ENCODE measurements at regions not wholly inside any gene's neighbourhood (a gene's known extent, or its start where the extent isn't known, plus 50 kb on each side); places are given as distances from the start of the nearest gene placed in this dataset.

DNA sequence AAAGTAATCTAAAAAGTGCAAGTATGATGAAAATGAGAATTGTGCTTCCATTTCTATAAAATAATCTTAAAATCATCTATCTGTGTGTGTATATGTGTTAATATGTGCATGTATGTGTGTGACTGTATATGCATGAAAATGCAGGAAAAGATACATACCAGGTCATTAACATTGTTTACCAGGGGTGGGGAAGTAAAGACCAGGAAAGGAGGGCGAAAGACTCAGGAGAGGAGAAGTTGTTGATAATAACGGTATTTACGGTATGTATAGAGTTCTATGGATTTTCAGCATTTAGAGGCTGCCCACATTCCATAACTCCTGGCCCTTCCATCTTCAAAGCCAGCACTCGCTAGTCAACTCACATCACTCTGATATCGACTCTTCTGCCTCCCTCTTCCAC is 111.0 kb upstream of the SPDL1 start:
- no peak overlapping the region for H3K4me3 ChIP-seq (ENCODE audit: low read depth, low read length)
- H3K27ac ChIP-seq (ENCODE audit: extremely low read depth, low read depth, low read length), result no peak overlapping the region
- no peaks in the 10 kb centered on the region for H3K9me3 ChIP-seq (ENCODE audit: control insufficient read depth, insufficient read depth, low read depth, low read length)
- POLR2A ChIA-PET, result no interaction called here
- H3K36me3 ChIP-seq (ENCODE audit: control insufficient read depth in 2 of 2, insufficient read depth in 1 of 2, low read length in 2 of 2), result no peaks in the 10 kb centered on the region
- TF ChIP-seq, protein P1, sequence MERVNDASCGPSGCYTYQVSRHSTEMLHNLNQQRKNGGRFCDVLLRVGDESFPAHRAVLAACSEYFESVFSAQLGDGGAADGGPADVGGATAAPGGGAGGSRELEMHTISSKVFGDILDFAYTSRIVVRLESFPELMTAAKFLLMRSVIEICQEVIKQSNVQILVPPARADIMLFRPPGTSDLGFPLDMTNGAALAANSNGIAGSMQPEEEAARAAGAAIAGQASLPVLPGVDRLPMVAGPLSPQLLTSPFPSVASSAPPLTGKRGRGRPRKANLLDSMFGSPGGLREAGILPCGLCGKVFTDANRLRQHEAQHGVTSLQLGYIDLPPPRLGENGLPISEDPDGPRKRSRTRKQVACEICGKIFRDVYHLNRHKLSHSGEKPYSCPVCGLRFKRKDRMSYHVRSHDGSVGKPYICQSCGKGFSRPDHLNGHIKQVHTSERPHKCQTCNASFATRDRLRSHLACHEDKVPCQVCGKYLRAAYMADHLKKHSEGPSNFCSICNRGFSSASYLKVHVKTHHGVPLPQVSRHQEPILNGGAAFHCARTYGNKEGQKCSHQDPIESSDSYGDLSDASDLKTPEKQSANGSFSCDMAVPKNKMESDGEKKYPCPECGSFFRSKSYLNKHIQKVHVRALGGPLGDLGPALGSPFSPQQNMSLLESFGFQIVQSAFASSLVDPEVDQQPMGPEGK (tag by site-specific recombination; IDR thresholded peaks at IDR 0.05), result no peak
- TF ChIP-seq, protein P2, sequence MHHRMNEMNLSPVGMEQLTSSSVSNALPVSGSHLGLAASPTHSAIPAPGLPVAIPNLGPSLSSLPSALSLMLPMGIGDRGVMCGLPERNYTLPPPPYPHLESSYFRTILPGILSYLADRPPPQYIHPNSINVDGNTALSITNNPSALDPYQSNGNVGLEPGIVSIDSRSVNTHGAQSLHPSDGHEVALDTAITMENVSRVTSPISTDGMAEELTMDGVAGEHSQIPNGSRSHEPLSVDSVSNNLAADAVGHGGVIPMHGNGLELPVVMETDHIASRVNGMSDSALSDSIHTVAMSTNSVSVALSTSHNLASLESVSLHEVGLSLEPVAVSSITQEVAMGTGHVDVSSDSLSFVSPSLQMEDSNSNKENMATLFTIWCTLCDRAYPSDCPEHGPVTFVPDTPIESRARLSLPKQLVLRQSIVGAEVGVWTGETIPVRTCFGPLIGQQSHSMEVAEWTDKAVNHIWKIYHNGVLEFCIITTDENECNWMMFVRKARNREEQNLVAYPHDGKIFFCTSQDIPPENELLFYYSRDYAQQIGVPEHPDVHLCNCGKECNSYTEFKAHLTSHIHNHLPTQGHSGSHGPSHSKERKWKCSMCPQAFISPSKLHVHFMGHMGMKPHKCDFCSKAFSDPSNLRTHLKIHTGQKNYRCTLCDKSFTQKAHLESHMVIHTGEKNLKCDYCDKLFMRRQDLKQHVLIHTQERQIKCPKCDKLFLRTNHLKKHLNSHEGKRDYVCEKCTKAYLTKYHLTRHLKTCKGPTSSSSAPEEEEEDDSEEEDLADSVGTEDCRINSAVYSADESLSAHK (tag by site-specific recombination; IDR thresholded peaks at IDR 0.05), result no peak
- no peak for TF ChIP-seq ZNF169 (tag by site-specific recombination; IDR thresholded peaks at IDR 0.05)
- CTCF ChIA-PET, result interaction anchor here (0.8 kb wide), 1 partner anchor 108 kb away, joined by 3 read pairs; no protein-coding TSS in a partner anchor
- no peaks in the 10 kb centered on the region for H3K4me1 ChIP-seq (ENCODE audit: control insufficient read depth, insufficient read depth, low read length)

DNA sequence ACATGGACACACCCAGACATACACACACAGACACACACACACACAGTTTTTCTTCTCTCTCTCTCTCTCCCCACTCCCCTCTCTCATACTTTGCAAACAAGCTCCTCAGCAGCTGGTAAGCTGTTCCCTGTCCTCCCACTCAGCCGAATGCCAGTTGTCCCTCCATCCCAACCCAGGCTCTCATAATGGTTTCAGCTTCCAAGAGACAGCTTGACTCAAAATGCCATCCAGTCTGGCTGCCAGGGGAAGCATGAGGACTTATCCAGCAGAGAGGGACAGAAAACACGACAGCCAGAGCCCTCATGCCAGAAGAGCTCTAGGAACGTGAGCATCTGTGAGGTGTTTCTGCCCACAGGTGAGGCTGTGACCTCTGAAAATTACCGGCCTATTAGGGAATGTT is 112.6 kb upstream of the SPDL1 start:
- CTCF ChIA-PET, result no interaction called here
- Histone ChIP-seq H3K36me3 (ENCODE audit: control insufficient read depth in 2 of 2, insufficient read depth in 1 of 2, low read length in 2 of 2) (no peaks in the 10 kb centered on the region), H3K9me3 (ENCODE audit: control insufficient read depth, insufficient read depth, low read depth, low read length) (no peaks in the 10 kb centered on the region), H3K4me1 (ENCODE audit: control insufficient read depth, insufficient read depth, low read length) (no peaks in the 10 kb centered on the region), H3K27ac (ENCODE audit: extremely low read depth, low read depth, low read length) (no peak overlapping the region), H3K4me3 (ENCODE audit: low read depth, low read length) (no peak overlapping the region)
- POLR2A ChIA-PET, result no interaction called here
- TF ChIP-seq ZBTB1 (tag by site-specific recombination; IDR thresholded peaks at IDR 0.05), result no peak
- TF ChIP-seq ZNF19 (tag by site-specific recombination; IDR thresholded peaks at IDR 0.05; ENCODE audit: low read depth), result no peak
- TF ChIP-seq ZNF768 (tag by site-specific recombination; IDR thresholded peaks at IDR 0.05), result no peak
- no peak for TF ChIP-seq ZBTB20 (tag by site-specific recombination; IDR thresholded peaks at IDR 0.05)
- TF ChIP-seq, protein P3, sequence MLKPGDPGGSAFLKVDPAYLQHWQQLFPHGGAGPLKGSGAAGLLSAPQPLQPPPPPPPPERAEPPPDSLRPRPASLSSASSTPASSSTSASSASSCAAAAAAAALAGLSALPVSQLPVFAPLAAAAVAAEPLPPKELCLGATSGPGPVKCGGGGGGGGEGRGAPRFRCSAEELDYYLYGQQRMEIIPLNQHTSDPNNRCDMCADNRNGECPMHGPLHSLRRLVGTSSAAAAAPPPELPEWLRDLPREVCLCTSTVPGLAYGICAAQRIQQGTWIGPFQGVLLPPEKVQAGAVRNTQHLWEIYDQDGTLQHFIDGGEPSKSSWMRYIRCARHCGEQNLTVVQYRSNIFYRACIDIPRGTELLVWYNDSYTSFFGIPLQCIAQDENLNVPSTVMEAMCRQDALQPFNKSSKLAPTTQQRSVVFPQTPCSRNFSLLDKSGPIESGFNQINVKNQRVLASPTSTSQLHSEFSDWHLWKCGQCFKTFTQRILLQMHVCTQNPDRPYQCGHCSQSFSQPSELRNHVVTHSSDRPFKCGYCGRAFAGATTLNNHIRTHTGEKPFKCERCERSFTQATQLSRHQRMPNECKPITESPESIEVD (tag by site-specific recombination; IDR thresholded peaks at IDR 0.05), result no peak
- TF ChIP-seq, protein P4, sequence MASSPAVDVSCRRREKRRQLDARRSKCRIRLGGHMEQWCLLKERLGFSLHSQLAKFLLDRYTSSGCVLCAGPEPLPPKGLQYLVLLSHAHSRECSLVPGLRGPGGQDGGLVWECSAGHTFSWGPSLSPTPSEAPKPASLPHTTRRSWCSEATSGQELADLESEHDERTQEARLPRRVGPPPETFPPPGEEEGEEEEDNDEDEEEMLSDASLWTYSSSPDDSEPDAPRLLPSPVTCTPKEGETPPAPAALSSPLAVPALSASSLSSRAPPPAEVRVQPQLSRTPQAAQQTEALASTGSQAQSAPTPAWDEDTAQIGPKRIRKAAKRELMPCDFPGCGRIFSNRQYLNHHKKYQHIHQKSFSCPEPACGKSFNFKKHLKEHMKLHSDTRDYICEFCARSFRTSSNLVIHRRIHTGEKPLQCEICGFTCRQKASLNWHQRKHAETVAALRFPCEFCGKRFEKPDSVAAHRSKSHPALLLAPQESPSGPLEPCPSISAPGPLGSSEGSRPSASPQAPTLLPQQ (tag by site-specific recombination; IDR thresholded peaks at IDR 0.05), result no peak
- TF ChIP-seq ZBTB21 (tag by site-specific recombination; IDR thresholded peaks at IDR 0.05), result no peak
- no peak for TF ChIP-seq ZNF626 (tag by site-specific recombination; IDR thresholded peaks at IDR 0.05)
- no peak for TF ChIP-seq GLI4 (tag by site-specific recombination; IDR thresholded peaks at IDR 0.05)
- TF ChIP-seq, protein P5, sequence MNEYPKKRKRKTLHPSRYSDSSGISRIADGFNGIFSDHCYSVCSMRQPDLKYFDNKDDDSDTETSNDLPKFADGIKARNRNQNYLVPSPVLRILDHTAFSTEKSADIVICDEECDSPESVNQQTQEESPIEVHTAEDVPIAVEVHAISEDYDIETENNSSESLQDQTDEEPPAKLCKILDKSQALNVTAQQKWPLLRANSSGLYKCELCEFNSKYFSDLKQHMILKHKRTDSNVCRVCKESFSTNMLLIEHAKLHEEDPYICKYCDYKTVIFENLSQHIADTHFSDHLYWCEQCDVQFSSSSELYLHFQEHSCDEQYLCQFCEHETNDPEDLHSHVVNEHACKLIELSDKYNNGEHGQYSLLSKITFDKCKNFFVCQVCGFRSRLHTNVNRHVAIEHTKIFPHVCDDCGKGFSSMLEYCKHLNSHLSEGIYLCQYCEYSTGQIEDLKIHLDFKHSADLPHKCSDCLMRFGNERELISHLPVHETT (tag by site-specific recombination; IDR thresholded peaks at IDR 0.05), result no peak
- TF ChIP-seq YY1 (tag by site-specific recombination; IDR thresholded peaks at IDR 0.05), result no peak

All from HEK293 (cell line).